PC-9 (cell line): ENCODE measurements at regions not wholly inside any gene's neighbourhood (a gene's known extent, or its start where the extent isn't known, plus 50 kb on each side); places are given as distances from the start of the nearest gene placed in this dataset.
"Not testable (repeated sequence)": the region's sequence is repeated elsewhere in the genome, so short reads cannot be mapped to it uniquely, and the experiment has no call there.

ENCODE experiments used
- BruUV-seq: library from RNA; stranded (reverse); fragments of 400-500 nt; replicated peaks from 2 replicates; lab custom pipeline; 2021; lab: Mats Ljungman, UMichigan
- CTCF ChIA-PET: fragments of 300-600 bp; sonication (Branson Sonifier 250); formaldehyde crosslinking; loops from one replicate; lab custom pipeline; 2022; ENCODE audit warnings: antibody characterized with exemption; lab: Charles Lee
- POLR2A ChIA-PET: fragments of 300-600 bp; sonication (Branson Sonifier 250); formaldehyde crosslinking; loops from one replicate; lab custom pipeline; 2022; ENCODE audit warnings: antibody characterized with exemption; ENCODE audit not compliant: unreplicated experiment; lab: Charles Lee
- DNase-seq, 2 experiments: peaks; one replicate each; pipeline versions ENCODE4 v3.0.0 to v3.0.0-alpha.2; 2015 to 2022; ENCODE audit warnings: mixed read lengths in 1 of 2
- H2AFZ ChIP-seq: fragments of 200-600 bp; sonication (generic); 2 replicates; pipeline ENCODE4 v1.8.1; 2017; ENCODE audit warnings: antibody characterized with exemption
- H3F3A ChIP-seq: fragments of 200-600 bp; sonication (generic); 2 replicates; pipeline ENCODE4 v1.8.1; 2017; ENCODE audit warnings: antibody characterized with exemption, mild to moderate bottlenecking, low read depth; ENCODE audit not compliant: insufficient read depth
- H3K27ac ChIP-seq: fragments of 200-600 bp; sonication (generic); 2 replicates; pipeline ENCODE4 v1.6.1; 2016; ENCODE audit warnings: mixed run types
- H3K27me3 ChIP-seq: fragments of 200-600 bp; sonication (generic); 2 replicates; pipeline ENCODE4 v1.6.1; 2016; ENCODE audit warnings: low read depth, mixed run types; ENCODE audit not compliant: insufficient read depth
- H3K36me3 ChIP-seq: fragments of 200-600 bp; sonication (generic); 2 replicates; pipeline ENCODE4 v1.6.1; 2016; ENCODE audit warnings: low read depth, mixed run types
- H3K4me1 ChIP-seq: fragments of 200-600 bp; sonication (generic); replicated peaks from 2 replicates; pipeline ENCODE4 v1.6.1; 2016; ENCODE audit warnings: mixed run types; ENCODE audit not compliant: insufficient read depth
- H3K4me2 ChIP-seq: fragments of 200-600 bp; sonication (generic); 2 replicates; pipeline ENCODE4 v1.6.1; 2017; ENCODE audit warnings: mixed run types
- H3K4me3 ChIP-seq: fragments of 200-600 bp; sonication (generic); 2 replicates; pipeline ENCODE4 v1.6.1; 2016; ENCODE audit warnings: mixed run types
- H3K79me2 ChIP-seq: fragments of 200-600 bp; sonication (generic); 2 replicates; pipeline ENCODE4 v1.6.1; 2017; ENCODE audit warnings: low read depth, mixed run types
- H3K9me2 ChIP-seq: fragments of 200-600 bp; sonication (generic); 2 replicates; pipeline ENCODE4 v1.8.1; 2017; ENCODE audit warnings: mild to moderate bottlenecking; ENCODE audit not compliant: insufficient read depth
- H3K9me3 ChIP-seq: fragments of 200-600 bp; sonication (generic); 2 replicates; pipeline ENCODE4 v1.8.1; 2016; ENCODE audit warnings: low read depth; ENCODE audit not compliant: insufficient read depth
- H4K20me1 ChIP-seq: fragments of 200-600 bp; sonication (generic); 2 replicates; pipeline ENCODE4 v1.8.1; 2017; ENCODE audit not compliant: insufficient read depth
- CTCF ChIP-seq: fragments of 200-600 bp; sonication (generic); conservative IDR thresholded peaks from 2 replicates; pipeline ENCODE4 v1.6.1; 2017; ENCODE audit warnings: mixed run types, antibody characterized with exemption, mild to moderate bottlenecking, moderate library complexity
- EZH2 ChIP-seq: fragments of 200-600 bp; sonication (generic); IDR thresholded peaks from 2 replicates; pipeline ENCODE4 v1.8.0; 2017; ENCODE audit warnings: antibody characterized with exemption, low read depth
- intact Hi-C: fragments of 100-400 bp; cut with micrococcal nuclease; formaldehyde crosslinking; loops from one replicate; pipeline ENCODE4 v1.10.0; 2022; ENCODE audit not compliant: unreplicated experiment

- Histone ChIP-seq H3K4me2 (no peak overlapping the region), H3K27ac (no peak overlapping the region), H2AFZ (no peak overlapping the region), H4K20me1 (no peaks in the 10 kb centered on the region), H3K79me2 (no peaks in the 10 kb centered on the region), H3F3A (no peaks in the 10 kb centered on the region), H3K9me2 (no peaks in the 10 kb centered on the region), H3K36me3 (no peaks in the 10 kb centered on the region), H3K4me3 (no peak overlapping the region), H3K27me3 (no peaks in the 10 kb centered on the region), H3K9me3 (no peaks in the 10 kb centered on the region), H3K4me1 (no peaks in the 10 kb centered on the region)
- intact Hi-C loops, result no loop called here
- no TSS peak for BruUV-seq
- CTCF ChIA-PET, result no interaction called here
- TF ChIP-seq CTCF (no peak), EZH2 (no peak)
- POLR2A ChIA-PET, result no interaction called here
- no peak for DNase-seq
These were observed 159.0 kb upstream of the PCDH9 start for GRCh38 chr13:67389171-67389570.

GRCh38 chr13:67383109-67383757 is 153.1 kb upstream of the PCDH9 start:
- intact Hi-C loops, result not testable (repeated sequence)

GRCh38 chr13:67377919-67378318 is 147.8 kb upstream of the PCDH9 start:
- TF ChIP-seq CTCF, result no peak
- no peak for TF ChIP-seq EZH2
- Histone ChIP-seq H3K27ac (no peak overlapping the region), H3K4me2 (no peak overlapping the region), H4K20me1 (no peaks in the 10 kb centered on the region), H3K4me1 (no peaks in the 10 kb centered on the region), H3K36me3 (no peaks in the 10 kb centered on the region), H3K27me3 (no peaks in the 10 kb centered on the region), H3F3A (no peaks in the 10 kb centered on the region), H3K9me2 (no peaks in the 10 kb centered on the region), H3K4me3 (no peak overlapping the region), H3K79me2 (no peaks in the 10 kb centered on the region), H3K9me3 (no peaks in the 10 kb centered on the region), H2AFZ (no peak overlapping the region)
- ChIA-PET POLR2A (no interaction called here), CTCF (no interaction called here)
- no TSS peak for BruUV-seq
- no peak for DNase-seq
- intact Hi-C loops, result no loop called here

More at GRCh38 chr13:67383109-67383757, 153.1 kb upstream of the PCDH9 start:
- BruUV-seq, H3K4me3 ChIP-seq, H3K4me1 ChIP-seq, POLR2A ChIA-PET, DNase-seq, H3K27ac ChIP-seq, H4K20me1 ChIP-seq, H2AFZ ChIP-seq, H3K4me2 ChIP-seq, H3K27me3 ChIP-seq, H3K9me2 ChIP-seq, H3K79me2 ChIP-seq, H3K9me3 ChIP-seq, H3F3A ChIP-seq, H3K36me3 ChIP-seq, CTCF ChIA-PET: not testable (repeated sequence)

- no peaks in the 10 kb centered on the region for H3K36me3 ChIP-seq
- H3K27me3 ChIP-seq, result no peaks in the 10 kb centered on the region
- H3K9me3 ChIP-seq, result no peaks in the 10 kb centered on the region
- POLR2A ChIA-PET, result no interaction called here
- TF ChIP-seq CTCF (no peak), EZH2 (no peak)
- intact Hi-C loops, result no loop called here
- no peaks in the 10 kb centered on the region for H3F3A ChIP-seq
- no TSS peak for BruUV-seq
- no peak overlapping the region for H3K4me2 ChIP-seq
- H4K20me1 ChIP-seq, result no peaks in the 10 kb centered on the region
- no peak overlapping the region for H3K4me3 ChIP-seq
- no peaks in the 10 kb centered on the region for H3K4me1 ChIP-seq
- H3K27ac ChIP-seq, result no peak overlapping the region
- peaks cover 3% of the 10 kb centered on the region; the same call in 1 of the 2 replicates for H3K9me2 ChIP-seq
- CTCF ChIA-PET, result no interaction called here
- DNase-seq, result no peak
- H2AFZ ChIP-seq, result no peak overlapping the region
- H3K79me2 ChIP-seq, result no peaks in the 10 kb centered on the region
These were observed 144.3 kb upstream of the PCDH9 start for GRCh38 chr13:67374391-67374790.
